ENCODE measurements at regions not wholly inside any gene's neighbourhood (a gene's known extent, or its start where the extent isn't known, plus 50 kb on each side); places are given as distances from the start of the nearest gene placed in this dataset.

DNA sequence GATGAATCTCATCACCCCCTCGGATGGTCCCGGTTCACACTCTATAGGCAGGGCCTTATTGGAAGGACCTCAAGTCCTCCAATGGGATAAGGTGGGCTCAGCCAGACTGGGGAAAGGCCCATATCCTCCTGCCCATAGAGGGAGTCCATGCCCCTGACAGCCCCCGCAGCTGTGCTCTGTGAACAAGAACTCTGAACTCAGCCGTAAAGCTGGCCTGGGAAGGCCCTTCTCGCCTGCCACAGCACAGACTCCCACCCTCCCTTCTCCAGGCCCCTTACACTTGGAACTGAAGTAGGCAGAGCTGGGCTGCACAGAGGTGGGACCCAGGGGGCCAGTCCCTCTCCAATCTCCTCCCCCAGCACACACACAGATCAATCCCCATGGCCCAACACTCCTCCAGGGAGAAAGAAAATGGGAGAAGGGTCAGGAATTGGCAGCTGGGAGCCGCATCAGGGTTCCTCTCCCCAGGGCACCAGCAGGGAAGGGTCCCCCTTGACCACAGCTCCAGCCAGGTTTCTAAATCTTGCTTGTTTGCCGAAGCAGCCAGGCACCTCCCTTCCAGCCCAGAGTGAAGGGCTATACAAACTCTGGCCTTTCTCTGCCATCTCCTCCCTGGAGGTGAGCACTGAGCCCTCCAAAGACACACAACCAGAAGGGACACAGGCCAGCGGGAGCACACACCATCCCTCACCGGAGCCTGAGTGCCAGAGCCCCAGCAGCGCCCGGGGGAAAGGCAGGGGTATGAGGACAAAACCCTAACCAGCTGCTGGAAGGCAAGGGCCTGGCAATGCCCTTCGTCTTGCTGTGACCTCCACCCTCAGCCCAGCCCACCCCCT lies 454.1 kb downstream of the SOX9 start:
- H3K9me3 ChIP-seq = no peaks in the 10 kb centered on the region
- TF ChIP-seq POLR2A (IDR thresholded peaks at IDR 0.05) (no peak), EP300 (IDR thresholded peaks at IDR 0.05) (no peak)
- TF ChIP-seq, protein P1, sequence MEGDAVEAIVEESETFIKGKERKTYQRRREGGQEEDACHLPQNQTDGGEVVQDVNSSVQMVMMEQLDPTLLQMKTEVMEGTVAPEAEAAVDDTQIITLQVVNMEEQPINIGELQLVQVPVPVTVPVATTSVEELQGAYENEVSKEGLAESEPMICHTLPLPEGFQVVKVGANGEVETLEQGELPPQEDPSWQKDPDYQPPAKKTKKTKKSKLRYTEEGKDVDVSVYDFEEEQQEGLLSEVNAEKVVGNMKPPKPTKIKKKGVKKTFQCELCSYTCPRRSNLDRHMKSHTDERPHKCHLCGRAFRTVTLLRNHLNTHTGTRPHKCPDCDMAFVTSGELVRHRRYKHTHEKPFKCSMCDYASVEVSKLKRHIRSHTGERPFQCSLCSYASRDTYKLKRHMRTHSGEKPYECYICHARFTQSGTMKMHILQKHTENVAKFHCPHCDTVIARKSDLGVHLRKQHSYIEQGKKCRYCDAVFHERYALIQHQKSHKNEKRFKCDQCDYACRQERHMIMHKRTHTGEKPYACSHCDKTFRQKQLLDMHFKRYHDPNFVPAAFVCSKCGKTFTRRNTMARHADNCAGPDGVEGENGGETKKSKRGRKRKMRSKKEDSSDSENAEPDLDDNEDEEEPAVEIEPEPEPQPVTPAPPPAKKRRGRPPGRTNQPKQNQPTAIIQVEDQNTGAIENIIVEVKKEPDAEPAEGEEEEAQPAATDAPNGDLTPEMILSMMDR (IDR thresholded peaks at IDR 0.05) = no peak
- no peaks in the 10 kb centered on the region for H3K4me1 ChIP-seq (ENCODE audit: insufficient read depth)
- intact Hi-C loops (cut with DNase I) = loop anchor here in 1 of 4 donors (10.0 kb wide), 1 partner anchor 60 kb away; no protein-coding TSS in a partner anchor
- no peak for DNase-seq
- no peak overlapping the region for H3K4me3 ChIP-seq
- H3K36me3 ChIP-seq = no peaks in the 10 kb centered on the region
- WGBS, 3 donors = 75 to 87% (median 79%) methylated on average over 12 of the region's 12 CpGs
- no peak overlapping the region for H3K27ac ChIP-seq
- no peaks in the 10 kb centered on the region for H3K27me3 ChIP-seq

DNA sequence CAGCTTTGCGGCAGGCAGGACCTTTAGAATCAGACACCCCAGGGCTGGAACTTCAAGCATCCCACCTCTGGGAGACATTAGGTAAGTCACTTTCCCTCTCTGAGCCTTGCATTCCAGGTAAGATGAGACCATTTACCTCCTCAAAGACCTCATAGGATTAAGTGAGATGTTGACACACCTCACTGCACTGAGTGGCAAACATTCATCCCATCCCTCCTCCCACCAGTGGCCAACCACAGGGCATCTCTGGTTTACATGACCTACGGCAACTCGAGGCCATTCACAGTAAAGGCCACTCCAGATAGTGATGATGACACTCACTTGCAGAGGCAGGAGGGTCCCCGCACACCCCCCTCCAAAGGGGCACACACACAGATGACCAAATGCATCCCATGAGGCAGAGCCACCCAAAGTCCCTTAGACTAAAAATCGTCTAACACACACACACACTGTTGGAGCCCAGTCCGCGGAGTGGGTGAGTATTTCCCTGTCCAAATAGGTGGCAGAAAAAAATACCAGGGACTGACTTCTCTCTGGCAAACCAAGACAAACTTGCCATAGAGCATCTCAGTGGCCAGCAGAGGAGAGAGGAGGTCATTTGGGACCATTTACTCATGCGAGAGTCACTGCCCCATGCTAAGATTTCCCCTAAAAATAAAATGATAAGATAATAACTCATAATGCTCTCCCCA lies 454.9 kb downstream of the SOX9 start:
- Histone ChIP-seq H3K27me3 (no peaks in the 10 kb centered on the region), H3K4me3 (no peak overlapping the region), H3K9me3 (no peaks in the 10 kb centered on the region), H3K4me1 (ENCODE audit: insufficient read depth) (no peaks in the 10 kb centered on the region), H3K27ac (no peak overlapping the region), H3K36me3 (no peaks in the 10 kb centered on the region)
- WGBS, 3 donors = 68 to 77% (median 69%) methylated on average over 8 of the region's 8 CpGs
- intact Hi-C loops (cut with DNase I) = loop anchor here in 1 of 4 donors (10.0 kb wide), 1 partner anchor 61 kb away; no protein-coding TSS in a partner anchor
- TF ChIP-seq POLR2A (IDR thresholded peaks at IDR 0.05) = no peak
- no peak for TF ChIP-seq EP300 (IDR thresholded peaks at IDR 0.05)
- TF ChIP-seq, protein P1 (IDR thresholded peaks at IDR 0.05) = no peak
- DNase-seq = no peak

DNA sequence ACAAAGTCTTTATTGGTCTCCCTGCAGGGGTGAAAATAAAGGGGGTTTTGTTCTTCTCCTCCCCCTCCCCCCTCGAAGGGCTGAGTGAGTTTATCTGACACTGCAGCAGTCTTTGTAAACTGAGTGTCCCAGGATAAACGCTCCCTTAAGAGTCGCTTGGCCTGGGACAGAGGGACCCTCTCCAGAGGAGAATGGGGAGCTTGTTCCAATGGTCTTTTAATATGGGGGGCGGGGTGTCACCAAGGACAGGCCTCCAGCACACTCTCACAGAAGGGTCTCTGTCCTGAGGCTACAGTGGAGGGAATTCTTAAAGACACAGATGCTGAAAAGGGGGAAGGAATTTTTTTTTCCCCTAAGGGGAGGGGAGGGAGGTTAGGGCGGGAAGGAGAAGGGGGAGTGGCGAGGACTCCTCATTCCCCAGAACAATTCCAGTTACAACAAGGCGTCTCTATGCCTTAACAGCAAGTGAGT lies 455.5 kb downstream of the SOX9 start:
- no peaks in the 10 kb centered on the region for H3K36me3 ChIP-seq
- H3K27ac ChIP-seq = no peak overlapping the region
- H3K4me1 ChIP-seq (ENCODE audit: insufficient read depth) = no peaks in the 10 kb centered on the region
- intact Hi-C loops (cut with DNase I) = loop anchor here in 1 of 4 donors (10.0 kb wide), 1 partner anchor 62 kb away; no protein-coding TSS in a partner anchor
- no peak for DNase-seq
- H3K4me3 ChIP-seq = no peak overlapping the region
- WGBS, 3 donors = 17 to 32% (median 25%) methylated on average over 7 of the region's 7 CpGs
- TF ChIP-seq, protein P1 (IDR thresholded peaks at IDR 0.05) = no peak
- no peak for TF ChIP-seq POLR2A (IDR thresholded peaks at IDR 0.05)
- no peak for TF ChIP-seq EP300 (IDR thresholded peaks at IDR 0.05)
- H3K9me3 ChIP-seq = no peaks in the 10 kb centered on the region
- H3K27me3 ChIP-seq = no peaks in the 10 kb centered on the region

DNA sequence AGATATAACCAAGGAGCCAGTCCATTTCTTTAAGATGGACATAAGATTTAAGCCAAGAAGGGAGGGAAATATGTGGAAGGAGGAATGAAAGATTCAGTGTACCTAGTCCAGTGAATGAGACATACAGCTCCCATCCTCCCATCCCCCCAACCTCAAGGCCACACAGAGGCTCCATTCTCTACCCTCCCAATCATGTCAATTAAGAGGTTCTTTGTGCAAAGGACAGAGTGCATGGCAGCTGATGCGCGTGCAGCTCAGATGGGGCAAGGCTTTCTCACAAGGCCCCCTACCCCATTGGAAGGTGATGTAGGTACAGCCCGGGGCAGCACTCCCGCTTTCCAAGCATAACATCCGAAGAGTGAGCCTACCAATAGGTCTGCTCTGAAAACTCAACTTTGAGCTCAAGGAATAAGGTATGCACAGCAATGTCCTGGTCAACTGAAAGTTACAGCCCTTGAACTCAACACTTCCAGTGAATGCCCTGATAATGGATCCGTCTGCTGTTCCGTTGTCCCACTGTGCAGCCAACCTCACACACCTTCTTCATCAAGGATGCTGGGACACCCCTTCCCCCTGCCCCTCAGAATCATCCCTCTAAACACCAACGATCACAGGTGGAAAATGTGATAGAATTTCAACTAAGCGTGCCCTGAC lies 458.1 kb downstream of the SOX9 start:
- TF ChIP-seq EP300 (IDR thresholded peaks at IDR 0.05) (no peak), POLR2A (IDR thresholded peaks at IDR 0.05) (no peak)
- TF ChIP-seq, protein P1 (IDR thresholded peaks at IDR 0.05) = no peak
- no peaks in the 10 kb centered on the region for H3K36me3 ChIP-seq
- intact Hi-C loops (cut with DNase I) = loop anchor here in 1 of 4 donors (10.0 kb wide), 1 partner anchor 64 kb away; no protein-coding TSS in a partner anchor
- no peaks in the 10 kb centered on the region for H3K27me3 ChIP-seq
- WGBS, 3 donors = 79 to 89% (median 83%) methylated on average over 9 of the region's 9 CpGs
- H3K9me3 ChIP-seq = no peaks in the 10 kb centered on the region
- no peak overlapping the region for H3K4me3 ChIP-seq
- DNase-seq = no peak
- no peaks in the 10 kb centered on the region for H3K4me1 ChIP-seq (ENCODE audit: insufficient read depth)
- H3K27ac ChIP-seq = no peak overlapping the region

All from ovary (tissue), 7 donors.